Fibroblast of lung (primary cell): ENCODE measurements at regions not wholly inside any gene's neighbourhood (a gene's known extent, or its start where the extent isn't known, plus 50 kb on each side); places are given as distances from the start of the nearest gene placed in this dataset.

ENCODE experiments used
- DNase-seq, 2 donors: peaks; one replicate each; pipeline versions ENCODE4 v3.0.0 to v3.0.0-alpha.2; 2010; ENCODE audit warnings: low read depth in 2 of 2
- H2AFZ ChIP-seq: 2 replicates; pipeline ENCODE4 v1.5.1; 2012; ENCODE audit warnings: low read length, control low read depth, inconsistent platforms
- H3K27ac ChIP-seq: 2 replicates; pipeline ENCODE4 v1.5.1; 2011; ENCODE audit warnings: low read length, control low read depth; ENCODE audit not compliant: insufficient read depth
- H3K27me3 ChIP-seq: 2 replicates; pipeline ENCODE4 v1.5.1; 2011; ENCODE audit warnings: mild to moderate bottlenecking, low read length; ENCODE audit not compliant: control insufficient read depth, insufficient read depth
- H3K36me3 ChIP-seq: 2 replicates; pipeline ENCODE4 v1.5.1; 2011; ENCODE audit warnings: low read length; ENCODE audit not compliant: control insufficient read depth, insufficient read depth
- H3K4me1 ChIP-seq: 2 replicates; pipeline ENCODE4 v1.5.1; 2011; ENCODE audit warnings: low read length; ENCODE audit not compliant: control insufficient read depth, insufficient read depth; ENCODE audit errors: extremely low read depth
- H3K4me2 ChIP-seq: 2 replicates; pipeline ENCODE4 v1.5.1; 2011; ENCODE audit warnings: low read length, control low read depth; ENCODE audit not compliant: insufficient read depth; ENCODE audit errors: extremely low read depth
- H3K4me3 ChIP-seq, 4 experiments: fragments of 200-600 bp in 1 of 4; sonication (generic) in 1 of 4; replicated peaks in 1 of 4; 2 replicates each; pipeline ENCODE4 v1.5.1; 2011 to 2016; ENCODE audit warnings: low read length in 4 of 4, low read depth in 3 of 4, mild to moderate bottlenecking in 3 of 4, control low read depth in 2 of 4, inconsistent platforms in 1 of 4, mixed read lengths in 1 of 4; ENCODE audit not compliant: insufficient read depth in 1 of 4; ENCODE audit errors: control extremely low read depth in 1 of 4
- H3K79me2 ChIP-seq: 2 replicates; pipeline ENCODE4 v1.5.1; 2012; ENCODE audit warnings: mild to moderate bottlenecking, low read length, inconsistent platforms; ENCODE audit not compliant: control insufficient read depth, insufficient read depth
- H3K9ac ChIP-seq: 2 replicates; pipeline ENCODE4 v1.5.1; 2011; ENCODE audit warnings: mild to moderate bottlenecking, low read length, control low read depth; ENCODE audit not compliant: insufficient read depth
- H3K9me3 ChIP-seq: 2 replicates; pipeline ENCODE4 v1.5.1; 2012; ENCODE audit warnings: low read depth, low read length; ENCODE audit not compliant: control insufficient read depth, insufficient read depth
- H4K20me1 ChIP-seq: 2 replicates; pipeline ENCODE4 v1.5.1; 2011; ENCODE audit warnings: low read length; ENCODE audit not compliant: control insufficient read depth, insufficient read depth; ENCODE audit errors: extremely low read depth
- EZH2 ChIP-seq: IDR thresholded peaks from 2 replicates; pipeline ENCODE4 v1.5.1; 2012; ENCODE audit warnings: low read length, control low read depth, mild to moderate bottlenecking; ENCODE audit errors: missing control alignments
- TF ChIP-seq, protein P1 (sequence below), 2 donors: IDR thresholded peaks in 1 of 2; conservative IDR thresholded peaks in 1 of 2; 1 replicate in 1 of 2; 2 replicates in 1 of 2; pipeline ENCODE4 v1.5.1; 2011 to 2012; ENCODE audit warnings: low read length in 2 of 2, control low read depth in 1 of 2, inconsistent platforms in 1 of 2, low read depth in 1 of 2, mild to moderate bottlenecking in 1 of 2

- H3K27me3 ChIP-seq, result no peaks in the 10 kb centered on the region
- no peaks in the 10 kb centered on the region for H3K36me3 ChIP-seq
- no peak overlapping the region for H2AFZ ChIP-seq
- TF ChIP-seq, protein P1, sequence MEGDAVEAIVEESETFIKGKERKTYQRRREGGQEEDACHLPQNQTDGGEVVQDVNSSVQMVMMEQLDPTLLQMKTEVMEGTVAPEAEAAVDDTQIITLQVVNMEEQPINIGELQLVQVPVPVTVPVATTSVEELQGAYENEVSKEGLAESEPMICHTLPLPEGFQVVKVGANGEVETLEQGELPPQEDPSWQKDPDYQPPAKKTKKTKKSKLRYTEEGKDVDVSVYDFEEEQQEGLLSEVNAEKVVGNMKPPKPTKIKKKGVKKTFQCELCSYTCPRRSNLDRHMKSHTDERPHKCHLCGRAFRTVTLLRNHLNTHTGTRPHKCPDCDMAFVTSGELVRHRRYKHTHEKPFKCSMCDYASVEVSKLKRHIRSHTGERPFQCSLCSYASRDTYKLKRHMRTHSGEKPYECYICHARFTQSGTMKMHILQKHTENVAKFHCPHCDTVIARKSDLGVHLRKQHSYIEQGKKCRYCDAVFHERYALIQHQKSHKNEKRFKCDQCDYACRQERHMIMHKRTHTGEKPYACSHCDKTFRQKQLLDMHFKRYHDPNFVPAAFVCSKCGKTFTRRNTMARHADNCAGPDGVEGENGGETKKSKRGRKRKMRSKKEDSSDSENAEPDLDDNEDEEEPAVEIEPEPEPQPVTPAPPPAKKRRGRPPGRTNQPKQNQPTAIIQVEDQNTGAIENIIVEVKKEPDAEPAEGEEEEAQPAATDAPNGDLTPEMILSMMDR (conservative IDR thresholded peaks at IDR 0.05 in 1 of 2, IDR thresholded peaks at IDR 0.05 in 1 of 2; ENCODE audit: low read depth in 1 of 2, low read length in 2 of 2), result no peak
- TF ChIP-seq EZH2, result no peak
- no peaks in the 10 kb centered on the region for H3K4me1 ChIP-seq
- H3K4me2 ChIP-seq, result no peak overlapping the region
- no peak for DNase-seq
- no peak overlapping the region for H3K9ac ChIP-seq
- no peaks in the 10 kb centered on the region for H3K9me3 ChIP-seq
- no peak overlapping the region for H3K27ac ChIP-seq
- no peak overlapping the region for H3K4me3 ChIP-seq
- no peaks in the 10 kb centered on the region for H4K20me1 ChIP-seq
- H3K79me2 ChIP-seq, result no peaks in the 10 kb centered on the region
Measured at GRCh38 chr2:198701481-198701880, 756.3 kb downstream of the SATB2 start.

DNA sequence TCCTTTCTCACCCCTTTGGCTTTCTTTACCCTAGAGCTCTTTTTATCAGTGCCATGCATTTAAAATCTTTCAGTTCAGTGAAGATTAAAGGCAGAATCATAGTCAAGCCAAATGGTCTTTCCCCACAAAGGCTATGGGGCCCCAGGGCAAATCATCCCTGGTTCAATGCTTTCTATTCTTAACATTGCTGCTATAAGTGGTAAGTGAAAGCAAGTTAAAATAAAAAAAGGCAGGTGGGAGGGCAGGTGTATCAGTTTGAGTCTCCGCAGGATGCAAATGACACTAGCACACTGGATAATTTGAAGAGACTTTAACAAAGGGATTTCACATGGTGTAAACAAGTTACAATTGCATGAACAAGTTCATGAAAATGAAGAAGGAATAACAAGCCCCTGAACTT is 757.4 kb downstream of the SATB2 start:
- no peaks in the 10 kb centered on the region for H4K20me1 ChIP-seq
- H3K79me2 ChIP-seq, result no peaks in the 10 kb centered on the region
- H3K27ac ChIP-seq, result no peak overlapping the region
- no peak overlapping the region for H3K4me3 ChIP-seq
- no peak overlapping the region for H3K4me2 ChIP-seq
- H3K9ac ChIP-seq, result no peak overlapping the region
- H3K27me3 ChIP-seq, result no peaks in the 10 kb centered on the region
- TF ChIP-seq, protein P1 (conservative IDR thresholded peaks at IDR 0.05 in 1 of 2, IDR thresholded peaks at IDR 0.05 in 1 of 2; ENCODE audit: low read depth in 1 of 2, low read length in 2 of 2), result no peak
- no peak for TF ChIP-seq EZH2
- H3K4me1 ChIP-seq, result no peaks in the 10 kb centered on the region
- no peaks in the 10 kb centered on the region for H3K36me3 ChIP-seq
- DNase-seq, result no peak
- no peaks in the 10 kb centered on the region for H3K9me3 ChIP-seq
- H2AFZ ChIP-seq, result no peak overlapping the region

- no peaks in the 10 kb centered on the region for H3K36me3 ChIP-seq
- H3K79me2 ChIP-seq, result no peaks in the 10 kb centered on the region
- H3K27ac ChIP-seq, result no peak overlapping the region
- no peaks in the 10 kb centered on the region for H3K27me3 ChIP-seq
- H3K9ac ChIP-seq, result no peak overlapping the region
- no peaks in the 10 kb centered on the region for H3K9me3 ChIP-seq
- no peak overlapping the region for H3K4me3 ChIP-seq
- no peak for DNase-seq
- H3K4me1 ChIP-seq, result no peaks in the 10 kb centered on the region
- no peak for TF ChIP-seq EZH2
- TF ChIP-seq, protein P1 (conservative IDR thresholded peaks at IDR 0.05 in 1 of 2, IDR thresholded peaks at IDR 0.05 in 1 of 2; ENCODE audit: low read depth in 1 of 2, low read length in 2 of 2), result no peak
- no peak overlapping the region for H3K4me2 ChIP-seq
- no peaks in the 10 kb centered on the region for H4K20me1 ChIP-seq
- no peak overlapping the region for H2AFZ ChIP-seq
Measured at GRCh38 chr2:198698230-198698629, 759.5 kb downstream of the SATB2 start.
